ENCODE measurements at regions not wholly inside any gene's neighbourhood (a gene's known extent, or its start where the extent isn't known, plus 50 kb on each side); places are given as distances from the start of the nearest gene placed in this dataset.

DNA sequence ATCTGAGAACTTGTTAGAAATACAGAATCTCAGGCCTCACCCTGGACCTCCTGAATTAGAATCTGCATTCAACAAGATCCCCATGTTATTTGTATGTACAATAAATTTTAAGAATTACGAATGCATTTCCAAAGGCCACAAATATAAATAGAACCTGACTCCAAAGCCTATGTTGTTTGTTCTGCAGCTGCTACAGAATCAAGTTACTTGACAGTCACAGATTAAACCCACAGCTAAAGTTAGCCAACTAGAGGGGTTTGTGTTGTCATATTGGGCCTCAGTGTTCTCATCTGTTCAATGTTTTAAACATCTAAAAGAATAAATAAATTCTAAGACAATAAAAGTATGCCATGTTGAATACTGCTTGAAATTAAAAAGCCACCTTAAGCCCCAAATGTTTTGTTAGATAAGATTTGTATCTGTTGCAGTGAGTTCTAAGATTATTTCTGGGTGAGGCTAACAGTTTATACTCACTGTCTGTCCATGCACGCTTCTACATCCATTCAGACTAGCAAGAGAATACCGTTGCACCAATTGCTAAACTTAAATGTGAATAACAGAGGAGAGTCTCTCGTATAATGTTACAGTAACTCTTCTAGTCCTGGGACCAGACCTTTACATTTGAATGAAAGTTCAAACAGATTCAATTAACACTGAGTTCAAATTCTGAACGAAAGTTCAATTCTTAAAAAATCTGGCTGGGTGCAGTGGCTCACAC is 200.4 kb downstream of the MEMO1 start:
- Histone ChIP-seq H3K27me3 (ENCODE audit: insufficient read depth) (no peaks in the 10 kb centered on the region), H3F3A (replicated peaks; ENCODE audit: low read depth) (no peaks in the 10 kb centered on the region), H3K4me2 (no peak overlapping the region), H3K4me1 (ENCODE audit: insufficient read depth) (no peaks in the 10 kb centered on the region), H3K27ac (ENCODE audit: low read depth) (no peak overlapping the region), H3K79me2 (replicated peaks; ENCODE audit: insufficient read depth) (no peaks in the 10 kb centered on the region), H2AFZ (peak overlapping the region; percentile 1; the same call in 1 of the 2 replicates), H3K36me3 (ENCODE audit: insufficient read depth) (no peaks in the 10 kb centered on the region), H3K9me2 (ENCODE audit: insufficient read depth) (no peaks in the 10 kb centered on the region), H3K4me3 (no peak overlapping the region), H4K20me1 (replicated peaks; ENCODE audit: insufficient read depth) (no peaks in the 10 kb centered on the region)
- Mint-ChIP-seq H3K4me3 (no peak overlapping the region), H3K27me3 (ENCODE audit: insufficient read depth, low read depth, poor library complexity) (no peaks in the 10 kb centered on the region), H3K9me3 (no peaks in the 10 kb centered on the region), H3K36me3 (ENCODE audit: low read depth) (no peaks in the 10 kb centered on the region), H3K27ac (no peak overlapping the region), H3K4me1 (peaks cover 2% of the 10 kb centered on the region; the same call in 2 of the 3 replicates)
- TF ChIP-seq EZH2phosphoT487 (IDR thresholded peaks at IDR 0.05; ENCODE audit: unreplicated experiment) (no peak), ZNF114 (CRISPR knock-in tag; IDR thresholded peaks at IDR 0.05) (no peak), JUNB (IDR thresholded peaks at IDR 0.05; ENCODE audit: unreplicated experiment) (no peak), STAT1 (IDR thresholded peaks at IDR 0.05; ENCODE audit: unreplicated experiment) (no peak), ZNF331 (CRISPR knock-in tag; IDR thresholded peaks at IDR 0.05; ENCODE audit: low read depth) (no peak), CREB1 (CRISPR knock-in tag; IDR thresholded peaks at IDR 0.05; ENCODE audit: low read depth) (no peak), POLR2AphosphoS5 (IDR thresholded peaks at IDR 0.05; ENCODE audit: low read depth) (no peak), EZH2 (IDR thresholded peaks at IDR 0.05; ENCODE audit: low read depth, unreplicated experiment) (no peak), NANOG (IDR thresholded peaks at IDR 0.05; ENCODE audit: borderline replicate concordance) (no peak)
- TF ChIP-seq, protein P1, sequence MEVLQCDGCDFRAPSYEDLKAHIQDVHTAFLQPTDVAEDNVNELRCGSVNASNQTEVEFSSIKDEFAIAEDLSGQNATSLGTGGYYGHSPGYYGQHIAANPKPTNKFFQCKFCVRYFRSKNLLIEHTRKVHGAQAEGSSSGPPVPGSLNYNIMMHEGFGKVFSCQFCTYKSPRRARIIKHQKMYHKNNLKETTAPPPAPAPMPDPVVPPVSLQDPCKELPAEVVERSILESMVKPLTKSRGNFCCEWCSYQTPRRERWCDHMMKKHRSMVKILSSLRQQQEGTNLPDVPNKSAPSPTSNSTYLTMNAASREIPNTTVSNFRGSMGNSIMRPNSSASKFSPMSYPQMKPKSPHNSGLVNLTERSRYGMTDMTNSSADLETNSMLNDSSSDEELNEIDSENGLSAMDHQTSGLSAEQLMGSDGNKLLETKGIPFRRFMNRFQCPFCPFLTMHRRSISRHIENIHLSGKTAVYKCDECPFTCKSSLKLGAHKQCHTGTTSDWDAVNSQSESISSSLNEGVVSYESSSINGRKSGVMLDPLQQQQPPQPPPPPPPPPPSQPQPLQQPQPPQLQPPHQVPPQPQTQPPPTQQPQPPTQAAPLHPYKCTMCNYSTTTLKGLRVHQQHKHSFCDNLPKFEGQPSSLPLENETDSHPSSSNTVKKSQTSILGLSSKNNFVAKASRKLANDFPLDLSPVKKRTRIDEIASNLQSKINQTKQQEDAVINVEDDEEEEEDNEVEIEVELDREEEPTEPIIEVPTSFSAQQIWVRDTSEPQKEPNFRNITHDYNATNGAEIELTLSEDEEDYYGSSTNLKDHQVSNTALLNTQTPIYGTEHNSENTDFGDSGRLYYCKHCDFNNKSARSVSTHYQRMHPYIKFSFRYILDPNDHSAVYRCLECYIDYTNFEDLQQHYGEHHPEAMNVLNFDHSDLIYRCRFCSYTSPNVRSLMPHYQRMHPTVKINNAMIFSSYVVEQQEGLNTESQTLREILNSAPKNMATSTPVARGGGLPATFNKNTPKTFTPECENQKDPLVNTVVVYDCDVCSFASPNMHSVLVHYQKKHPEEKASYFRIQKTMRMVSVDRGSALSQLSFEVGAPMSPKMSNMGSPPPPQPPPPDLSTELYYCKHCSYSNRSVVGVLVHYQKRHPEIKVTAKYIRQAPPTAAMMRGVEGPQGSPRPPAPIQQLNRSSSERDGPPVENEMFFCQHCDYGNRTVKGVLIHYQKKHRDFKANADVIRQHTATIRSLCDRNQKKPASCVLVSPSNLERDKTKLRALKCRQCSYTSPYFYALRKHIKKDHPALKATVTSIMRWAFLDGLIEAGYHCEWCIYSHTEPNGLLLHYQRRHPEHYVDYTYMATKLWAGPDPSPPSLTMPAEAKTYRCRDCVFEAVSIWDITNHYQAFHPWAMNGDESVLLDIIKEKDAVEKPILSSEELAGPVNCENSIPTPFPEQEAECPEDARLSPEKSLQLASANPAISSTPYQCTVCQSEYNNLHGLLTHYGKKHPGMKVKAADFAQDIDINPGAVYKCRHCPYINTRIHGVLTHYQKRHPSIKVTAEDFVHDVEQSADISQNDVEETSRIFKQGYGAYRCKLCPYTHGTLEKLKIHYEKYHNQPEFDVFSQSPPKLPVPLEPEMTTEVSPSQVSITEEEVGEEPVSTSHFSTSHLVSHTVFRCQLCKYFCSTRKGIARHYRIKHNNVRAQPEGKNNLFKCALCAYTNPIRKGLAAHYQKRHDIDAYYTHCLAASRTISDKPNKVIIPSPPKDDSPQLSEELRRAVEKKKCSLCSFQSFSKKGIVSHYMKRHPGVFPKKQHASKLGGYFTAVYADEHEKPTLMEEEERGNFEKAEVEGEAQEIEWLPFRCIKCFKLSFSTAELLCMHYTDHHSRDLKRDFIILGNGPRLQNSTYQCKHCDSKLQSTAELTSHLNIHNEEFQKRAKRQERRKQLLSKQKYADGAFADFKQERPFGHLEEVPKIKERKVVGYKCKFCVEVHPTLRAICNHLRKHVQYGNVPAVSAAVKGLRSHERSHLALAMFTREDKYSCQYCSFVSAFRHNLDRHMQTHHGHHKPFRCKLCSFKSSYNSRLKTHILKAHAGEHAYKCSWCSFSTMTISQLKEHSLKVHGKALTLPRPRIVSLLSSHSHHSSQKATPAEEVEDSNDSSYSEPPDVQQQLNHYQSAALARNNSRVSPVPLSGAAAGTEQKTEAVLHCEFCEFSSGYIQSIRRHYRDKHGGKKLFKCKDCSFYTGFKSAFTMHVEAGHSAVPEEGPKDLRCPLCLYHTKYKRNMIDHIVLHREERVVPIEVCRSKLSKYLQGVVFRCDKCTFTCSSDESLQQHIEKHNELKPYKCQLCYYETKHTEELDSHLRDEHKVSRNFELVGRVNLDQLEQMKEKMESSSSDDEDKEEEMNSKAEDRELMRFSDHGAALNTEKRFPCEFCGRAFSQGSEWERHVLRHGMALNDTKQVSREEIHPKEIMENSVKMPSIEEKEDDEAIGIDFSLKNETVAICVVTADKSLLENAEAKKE (CRISPR knock-in tag; IDR thresholded peaks at IDR 0.05): no peak
- TF ChIP-seq, protein P2, sequence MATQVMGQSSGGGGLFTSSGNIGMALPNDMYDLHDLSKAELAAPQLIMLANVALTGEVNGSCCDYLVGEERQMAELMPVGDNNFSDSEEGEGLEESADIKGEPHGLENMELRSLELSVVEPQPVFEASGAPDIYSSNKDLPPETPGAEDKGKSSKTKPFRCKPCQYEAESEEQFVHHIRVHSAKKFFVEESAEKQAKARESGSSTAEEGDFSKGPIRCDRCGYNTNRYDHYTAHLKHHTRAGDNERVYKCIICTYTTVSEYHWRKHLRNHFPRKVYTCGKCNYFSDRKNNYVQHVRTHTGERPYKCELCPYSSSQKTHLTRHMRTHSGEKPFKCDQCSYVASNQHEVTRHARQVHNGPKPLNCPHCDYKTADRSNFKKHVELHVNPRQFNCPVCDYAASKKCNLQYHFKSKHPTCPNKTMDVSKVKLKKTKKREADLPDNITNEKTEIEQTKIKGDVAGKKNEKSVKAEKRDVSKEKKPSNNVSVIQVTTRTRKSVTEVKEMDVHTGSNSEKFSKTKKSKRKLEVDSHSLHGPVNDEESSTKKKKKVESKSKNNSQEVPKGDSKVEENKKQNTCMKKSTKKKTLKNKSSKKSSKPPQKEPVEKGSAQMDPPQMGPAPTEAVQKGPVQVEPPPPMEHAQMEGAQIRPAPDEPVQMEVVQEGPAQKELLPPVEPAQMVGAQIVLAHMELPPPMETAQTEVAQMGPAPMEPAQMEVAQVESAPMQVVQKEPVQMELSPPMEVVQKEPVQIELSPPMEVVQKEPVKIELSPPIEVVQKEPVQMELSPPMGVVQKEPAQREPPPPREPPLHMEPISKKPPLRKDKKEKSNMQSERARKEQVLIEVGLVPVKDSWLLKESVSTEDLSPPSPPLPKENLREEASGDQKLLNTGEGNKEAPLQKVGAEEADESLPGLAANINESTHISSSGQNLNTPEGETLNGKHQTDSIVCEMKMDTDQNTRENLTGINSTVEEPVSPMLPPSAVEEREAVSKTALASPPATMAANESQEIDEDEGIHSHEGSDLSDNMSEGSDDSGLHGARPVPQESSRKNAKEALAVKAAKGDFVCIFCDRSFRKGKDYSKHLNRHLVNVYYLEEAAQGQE (IDR thresholded peaks at IDR 0.05; ENCODE audit: unreplicated experiment): no peak
- TF ChIP-seq, protein P3, sequence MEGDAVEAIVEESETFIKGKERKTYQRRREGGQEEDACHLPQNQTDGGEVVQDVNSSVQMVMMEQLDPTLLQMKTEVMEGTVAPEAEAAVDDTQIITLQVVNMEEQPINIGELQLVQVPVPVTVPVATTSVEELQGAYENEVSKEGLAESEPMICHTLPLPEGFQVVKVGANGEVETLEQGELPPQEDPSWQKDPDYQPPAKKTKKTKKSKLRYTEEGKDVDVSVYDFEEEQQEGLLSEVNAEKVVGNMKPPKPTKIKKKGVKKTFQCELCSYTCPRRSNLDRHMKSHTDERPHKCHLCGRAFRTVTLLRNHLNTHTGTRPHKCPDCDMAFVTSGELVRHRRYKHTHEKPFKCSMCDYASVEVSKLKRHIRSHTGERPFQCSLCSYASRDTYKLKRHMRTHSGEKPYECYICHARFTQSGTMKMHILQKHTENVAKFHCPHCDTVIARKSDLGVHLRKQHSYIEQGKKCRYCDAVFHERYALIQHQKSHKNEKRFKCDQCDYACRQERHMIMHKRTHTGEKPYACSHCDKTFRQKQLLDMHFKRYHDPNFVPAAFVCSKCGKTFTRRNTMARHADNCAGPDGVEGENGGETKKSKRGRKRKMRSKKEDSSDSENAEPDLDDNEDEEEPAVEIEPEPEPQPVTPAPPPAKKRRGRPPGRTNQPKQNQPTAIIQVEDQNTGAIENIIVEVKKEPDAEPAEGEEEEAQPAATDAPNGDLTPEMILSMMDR (conservative IDR thresholded peaks at IDR 0.05; ENCODE audit: low read depth in 2 of 2): no peak
- TF ChIP-seq, protein P4, sequence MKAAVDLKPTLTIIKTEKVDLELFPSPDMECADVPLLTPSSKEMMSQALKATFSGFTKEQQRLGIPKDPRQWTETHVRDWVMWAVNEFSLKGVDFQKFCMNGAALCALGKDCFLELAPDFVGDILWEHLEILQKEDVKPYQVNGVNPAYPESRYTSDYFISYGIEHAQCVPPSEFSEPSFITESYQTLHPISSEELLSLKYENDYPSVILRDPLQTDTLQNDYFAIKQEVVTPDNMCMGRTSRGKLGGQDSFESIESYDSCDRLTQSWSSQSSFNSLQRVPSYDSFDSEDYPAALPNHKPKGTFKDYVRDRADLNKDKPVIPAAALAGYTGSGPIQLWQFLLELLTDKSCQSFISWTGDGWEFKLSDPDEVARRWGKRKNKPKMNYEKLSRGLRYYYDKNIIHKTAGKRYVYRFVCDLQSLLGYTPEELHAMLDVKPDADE (IDR thresholded peaks at IDR 0.05): no peak
- ATAC-seq: no peak
- DNase-seq (ENCODE audit: low spot score): no peak
